HEK293 (cell line): ENCODE measurements at regions not wholly inside any gene's neighbourhood (a gene's known extent, or its start where the extent isn't known, plus 50 kb on each side); places are given as distances from the start of the nearest gene placed in this dataset.
A peak's percentile ranks its signal among the peaks of the same experiment; 100 is the strongest.

ENCODE experiments used
- CTCF ChIP-seq: fragments of 450-650 bp; formaldehyde crosslinking; IDR thresholded peaks from 2 replicates; pipeline ENCODE4 v1.5.1; 2016; ENCODE audit warnings: missing biosample characterization, missing genetic modification characterization
- SP2 ChIP-seq: fragments of 450-650 bp; formaldehyde crosslinking; IDR thresholded peaks from 2 replicates; pipeline ENCODE4 v1.5.1; 2016; ENCODE audit warnings: missing biosample characterization, missing genetic modification characterization
- ZBTB11 ChIP-seq: fragments of 450-650 bp; formaldehyde crosslinking; conservative IDR thresholded peaks from 2 replicates; pipeline ENCODE4 v1.5.1; 2016; ENCODE audit warnings: low read depth, missing biosample characterization, missing genetic modification characterization
- ZBTB21 ChIP-seq: fragments of 450-650 bp; formaldehyde crosslinking; IDR thresholded peaks from 2 replicates; pipeline ENCODE4 v1.5.1; 2017; ENCODE audit warnings: missing biosample characterization, missing genetic modification characterization
- ZFP3 ChIP-seq: fragments of 450-650 bp; formaldehyde crosslinking; IDR thresholded peaks from 2 replicates; pipeline ENCODE4 v1.5.1; 2016; ENCODE audit warnings: low read depth, missing biosample characterization, missing genetic modification characterization
- ZFP41 ChIP-seq: fragments of 450-650 bp; formaldehyde crosslinking; IDR thresholded peaks from 2 replicates; pipeline ENCODE4 v1.5.1; 2016; ENCODE audit warnings: missing biosample characterization, missing genetic modification characterization, borderline replicate concordance
- ZNF157 ChIP-seq: fragments of 450-650 bp; formaldehyde crosslinking; IDR thresholded peaks from 2 replicates; pipeline ENCODE4 v1.5.1; 2016; ENCODE audit warnings: missing biosample characterization, missing genetic modification characterization
- ZNF16 ChIP-seq: fragments of 450-650 bp; formaldehyde crosslinking; IDR thresholded peaks from 2 replicates; pipeline ENCODE4 v1.5.1; 2016; ENCODE audit warnings: low read depth, missing biosample characterization, missing genetic modification characterization
- ZNF335 ChIP-seq: fragments of 450-650 bp; formaldehyde crosslinking; conservative IDR thresholded peaks from 2 replicates; pipeline ENCODE4 v1.5.1; 2016; ENCODE audit warnings: missing biosample characterization, missing genetic modification characterization
- ZNF610 ChIP-seq: fragments of 450-650 bp; formaldehyde crosslinking; IDR thresholded peaks from 2 replicates; pipeline ENCODE4 v1.5.1; 2016; ENCODE audit warnings: missing biosample characterization, missing genetic modification characterization, borderline replicate concordance
- ZNF621 ChIP-seq: fragments of 450-650 bp; formaldehyde crosslinking; IDR thresholded peaks from 2 replicates; pipeline ENCODE4 v1.5.1; 2017; ENCODE audit warnings: missing biosample characterization, missing genetic modification characterization
- ZNF747 ChIP-seq: fragments of 450-650 bp; formaldehyde crosslinking; IDR thresholded peaks from 2 replicates; pipeline ENCODE4 v1.5.1; 2016; ENCODE audit warnings: missing biosample characterization, missing genetic modification characterization
- ZXDB ChIP-seq: fragments of 450-650 bp; formaldehyde crosslinking; IDR thresholded peaks from 2 replicates; pipeline ENCODE4 v1.5.1; 2016; ENCODE audit warnings: missing biosample characterization, missing genetic modification characterization
- TF ChIP-seq, protein P1 (sequence below): IDR thresholded peaks from 2 replicates; pipeline ENCODE4 v1.6.1; 2011; ENCODE audit warnings: mild to moderate bottlenecking, low read depth, low read length, borderline replicate concordance

DNA sequence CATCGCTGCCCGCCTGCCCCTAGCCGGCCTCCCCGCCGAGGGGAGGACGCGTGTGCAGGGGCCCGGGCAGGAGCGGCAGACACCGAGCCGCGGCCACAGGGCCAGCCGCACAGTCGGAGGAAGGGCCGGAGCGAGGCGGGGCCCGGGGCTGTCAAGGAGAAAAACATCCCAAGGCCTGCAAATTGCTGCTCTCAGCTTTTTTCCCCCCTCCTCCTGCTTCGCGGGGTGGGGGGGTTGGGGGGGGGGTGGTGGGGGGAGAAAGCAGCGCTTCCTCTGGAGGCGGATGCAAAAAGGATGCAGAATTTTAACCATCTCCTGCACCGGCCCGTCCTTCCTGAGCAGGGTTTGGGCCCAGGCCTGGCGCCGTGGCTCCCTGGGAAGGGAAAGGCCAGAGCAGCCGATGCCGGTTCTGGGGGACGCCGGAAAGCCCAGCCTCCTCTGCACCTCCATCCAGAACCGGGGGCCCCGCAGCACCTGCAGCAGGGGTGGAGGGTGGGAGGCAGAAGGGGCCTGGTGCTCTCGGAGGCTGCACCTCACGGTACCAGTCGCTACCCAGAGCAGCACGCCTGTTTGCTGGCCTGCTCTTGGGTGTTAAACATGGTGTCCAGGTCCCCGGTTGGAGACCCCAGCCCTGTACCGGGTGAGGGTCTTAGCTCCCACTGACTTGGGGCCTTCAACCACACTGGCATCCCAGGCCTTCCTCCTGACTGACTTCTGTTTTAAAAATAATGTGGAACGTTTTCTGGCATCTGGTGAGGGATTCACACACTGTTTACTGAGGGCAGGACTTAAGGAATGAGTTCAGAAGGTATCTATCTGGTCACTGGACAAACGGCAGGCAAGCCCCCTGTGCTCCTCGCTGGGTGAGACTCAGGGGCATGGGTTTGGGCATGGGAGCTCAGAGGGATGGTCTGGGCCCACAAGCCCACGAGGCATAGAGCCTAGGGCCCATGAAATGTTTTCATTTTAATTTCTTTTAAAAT lies 77.4 kb upstream of the WNT7B start:
- TF ChIP-seq ZFP3, result no peak
- no peak for TF ChIP-seq ZBTB11 (tag by site-specific recombination)
- peak; percentile 74 for TF ChIP-seq ZNF335 (tag by site-specific recombination)
- no peak for TF ChIP-seq ZNF621 (tag by site-specific recombination)
- TF ChIP-seq CTCF (tag by site-specific recombination), result no peak
- TF ChIP-seq ZFP41 (tag by site-specific recombination), result no peak
- TF ChIP-seq, protein P1, sequence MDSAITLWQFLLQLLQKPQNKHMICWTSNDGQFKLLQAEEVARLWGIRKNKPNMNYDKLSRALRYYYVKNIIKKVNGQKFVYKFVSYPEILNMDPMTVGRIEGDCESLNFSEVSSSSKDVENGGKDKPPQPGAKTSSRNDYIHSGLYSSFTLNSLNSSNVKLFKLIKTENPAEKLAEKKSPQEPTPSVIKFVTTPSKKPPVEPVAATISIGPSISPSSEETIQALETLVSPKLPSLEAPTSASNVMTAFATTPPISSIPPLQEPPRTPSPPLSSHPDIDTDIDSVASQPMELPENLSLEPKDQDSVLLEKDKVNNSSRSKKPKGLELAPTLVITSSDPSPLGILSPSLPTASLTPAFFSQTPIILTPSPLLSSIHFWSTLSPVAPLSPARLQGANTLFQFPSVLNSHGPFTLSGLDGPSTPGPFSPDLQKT, result no peak
- peak; percentile 64 for TF ChIP-seq ZXDB
- TF ChIP-seq SP2 (tag by site-specific recombination), result no peak
- TF ChIP-seq ZNF747 (tag by site-specific recombination), result no peak
- no peak for TF ChIP-seq ZNF157
- TF ChIP-seq ZNF610, result no peak; the same call in 1 of the 2 replicates
- TF ChIP-seq ZNF16 (tag by site-specific recombination), result no peak
- TF ChIP-seq ZBTB21 (tag by site-specific recombination), result no peak
